ENCODE measurements at regions not wholly inside any gene's neighbourhood (a gene's known extent, or its start where the extent isn't known, plus 50 kb on each side); places are given as distances from the start of the nearest gene placed in this dataset.

DNA sequence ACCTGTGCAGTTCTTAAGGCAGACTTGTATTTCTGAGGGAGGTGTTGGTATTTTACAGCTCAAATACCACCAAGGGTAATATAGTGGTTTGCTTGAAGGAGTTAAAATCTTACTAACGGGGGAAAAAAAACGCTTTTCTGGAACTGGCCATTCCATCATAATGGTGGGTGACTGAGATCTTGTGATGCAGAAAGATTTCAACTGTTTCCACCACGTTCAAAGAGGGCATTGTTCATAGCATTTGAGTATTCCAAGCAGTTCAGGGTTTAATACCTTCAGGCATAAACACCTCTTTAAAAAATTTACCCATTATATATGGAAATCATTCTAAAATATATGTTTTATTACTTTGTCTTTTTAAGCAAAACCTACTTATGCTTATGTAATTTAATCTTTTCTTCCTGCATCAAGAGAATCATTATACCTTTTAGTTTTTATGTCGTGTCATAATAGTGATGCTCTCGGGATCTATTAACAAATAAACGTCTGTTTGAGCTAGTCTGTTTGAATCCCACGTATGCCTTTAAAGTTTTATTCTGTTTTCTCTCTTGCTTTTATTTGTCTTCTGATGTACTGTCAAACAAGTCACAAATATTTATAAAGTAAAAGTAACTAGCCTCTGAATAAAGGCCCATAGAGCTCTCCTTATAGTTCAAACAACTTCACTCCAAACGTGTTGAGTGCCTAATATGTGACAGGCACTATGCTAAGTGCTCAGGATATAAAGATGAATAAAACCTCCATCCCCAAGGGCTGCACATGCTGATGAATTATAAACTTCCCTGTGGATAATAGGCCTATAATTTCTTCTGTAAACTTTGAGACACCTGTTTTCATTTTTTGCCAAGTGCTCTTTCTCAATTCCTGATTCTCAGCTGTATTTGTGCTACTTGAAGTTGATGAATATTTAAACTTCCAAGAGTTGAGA, 298.8 kb upstream of the FERMT1 start:
- Histone ChIP-seq H3K27ac (ENCODE audit: low read length) (no peak overlapping the region), H3K4me3 (ENCODE audit: low read length) (no peak overlapping the region), H3K36me3 (ENCODE audit: insufficient read depth, low read depth, low read length) (no peaks in the 10 kb centered on the region), H3K27me3 (ENCODE audit: insufficient read depth, low read length) (no peaks in the 10 kb centered on the region), H3K4me1 (ENCODE audit: insufficient read depth, low read length) (peaks cover 9% of the 10 kb centered on the region; the same call in 1 of the 2 replicates), H3K9me3 (ENCODE audit: insufficient read depth, low read depth, low read length) (no peaks in the 10 kb centered on the region), H3K9ac (ENCODE audit: low read depth, low read length) (no peak overlapping the region)

DNA sequence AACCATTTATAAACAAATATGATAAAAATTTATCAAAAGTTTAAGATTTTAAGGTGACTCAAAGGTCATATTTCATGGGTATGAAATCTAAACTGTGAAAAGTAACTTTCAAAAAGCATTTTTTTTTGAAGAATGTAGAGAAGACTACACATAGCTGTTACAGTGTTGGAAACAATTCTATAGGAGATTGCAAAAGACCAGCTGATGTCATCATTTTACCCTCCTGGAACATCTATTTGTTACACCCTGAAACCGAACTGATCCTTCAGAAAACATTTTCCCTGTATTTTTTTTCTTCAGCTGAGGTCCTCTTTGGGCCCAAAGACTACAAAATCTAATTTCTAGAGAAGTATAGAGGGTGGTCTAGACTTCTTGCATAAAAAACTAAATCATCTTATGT, 297.5 kb upstream of the FERMT1 start:
- Histone ChIP-seq H3K9me3 (ENCODE audit: insufficient read depth, low read depth, low read length) (no peaks in the 10 kb centered on the region), H3K36me3 (ENCODE audit: insufficient read depth, low read depth, low read length) (no peaks in the 10 kb centered on the region), H3K9ac (ENCODE audit: low read depth, low read length) (no peak overlapping the region), H3K4me3 (ENCODE audit: low read length) (no peak overlapping the region), H3K27ac (ENCODE audit: low read length) (no peak overlapping the region), H3K4me1 (ENCODE audit: insufficient read depth, low read length) (peaks cover 9% of the 10 kb centered on the region; the same call in 1 of the 2 replicates), H3K27me3 (ENCODE audit: insufficient read depth, low read length) (no peaks in the 10 kb centered on the region)

DNA sequence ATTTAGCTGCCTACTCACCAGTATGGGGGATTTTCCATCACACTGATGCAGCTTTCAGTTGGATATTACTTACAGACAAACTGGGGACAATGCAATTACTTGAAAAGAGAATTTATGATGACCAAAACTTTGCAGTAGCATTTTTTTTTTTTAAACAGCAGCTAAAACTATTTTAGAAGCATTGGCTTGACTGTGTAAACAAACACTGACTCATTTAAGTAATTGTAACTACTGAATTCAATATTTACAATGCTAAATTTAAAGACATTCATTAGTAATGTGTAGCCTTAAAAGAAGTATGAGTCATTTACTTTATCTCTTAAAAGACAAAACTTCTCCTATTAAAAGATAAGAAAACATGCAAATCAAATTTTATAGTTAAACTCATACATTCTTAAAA, 295.9 kb upstream of the FERMT1 start:
- H3K9me3 ChIP-seq (ENCODE audit: insufficient read depth, low read depth, low read length): no peaks in the 10 kb centered on the region
- peaks cover 9% of the 10 kb centered on the region; the same call in 1 of the 2 replicates for H3K4me1 ChIP-seq (ENCODE audit: insufficient read depth, low read length)
- no peaks in the 10 kb centered on the region for H3K36me3 ChIP-seq (ENCODE audit: insufficient read depth, low read depth, low read length)
- H3K9ac ChIP-seq (ENCODE audit: low read depth, low read length): no peak overlapping the region
- H3K27ac ChIP-seq (ENCODE audit: low read length): no peak overlapping the region
- H3K27me3 ChIP-seq (ENCODE audit: insufficient read depth, low read length): no peaks in the 10 kb centered on the region
- H3K4me3 ChIP-seq (ENCODE audit: low read length): no peak overlapping the region

GRCh38 chr20:6416371-6416770, 293.5 kb upstream of the FERMT1 start:
- H3K9me3 ChIP-seq (ENCODE audit: insufficient read depth, low read depth, low read length): no peaks in the 10 kb centered on the region
- no peaks in the 10 kb centered on the region for H3K27me3 ChIP-seq (ENCODE audit: insufficient read depth, low read length)
- H3K4me1 ChIP-seq (ENCODE audit: insufficient read depth, low read length): peaks cover 9% of the 10 kb centered on the region; the same call in 1 of the 2 replicates
- H3K36me3 ChIP-seq (ENCODE audit: insufficient read depth, low read depth, low read length): no peaks in the 10 kb centered on the region
- H3K9ac ChIP-seq (ENCODE audit: low read depth, low read length): no peak overlapping the region
- no peak overlapping the region for H3K27ac ChIP-seq (ENCODE audit: low read length)
- no peak overlapping the region for H3K4me3 ChIP-seq (ENCODE audit: low read length)

GRCh38 chr20:6411651-6412050, 288.8 kb upstream of the FERMT1 start:
- H3K9ac ChIP-seq (ENCODE audit: low read depth, low read length): no peak overlapping the region
- no peaks in the 10 kb centered on the region for H3K27me3 ChIP-seq (ENCODE audit: insufficient read depth, low read length)
- no peak overlapping the region for H3K27ac ChIP-seq (ENCODE audit: low read length)
- no peaks in the 10 kb centered on the region for H3K9me3 ChIP-seq (ENCODE audit: insufficient read depth, low read depth, low read length)
- no peaks in the 10 kb centered on the region for H3K4me1 ChIP-seq (ENCODE audit: insufficient read depth, low read length)
- H3K4me3 ChIP-seq (ENCODE audit: low read length): no peak overlapping the region
- no peaks in the 10 kb centered on the region for H3K36me3 ChIP-seq (ENCODE audit: insufficient read depth, low read depth, low read length)

- Histone ChIP-seq H3K9ac (ENCODE audit: low read depth, low read length) (no peak overlapping the region), H3K4me3 (ENCODE audit: low read length) (no peak overlapping the region), H3K4me1 (ENCODE audit: insufficient read depth, low read length) (no peaks in the 10 kb centered on the region), H3K36me3 (ENCODE audit: insufficient read depth, low read depth, low read length) (no peaks in the 10 kb centered on the region), H3K27ac (ENCODE audit: low read length) (no peak overlapping the region), H3K27me3 (ENCODE audit: insufficient read depth, low read length) (no peaks in the 10 kb centered on the region), H3K9me3 (ENCODE audit: insufficient read depth, low read depth, low read length) (no peaks in the 10 kb centered on the region)
These were observed 287.9 kb upstream of the FERMT1 start for GRCh38 chr20:6410721-6411120.

- Histone ChIP-seq H3K27me3 (ENCODE audit: insufficient read depth, low read length) (no peaks in the 10 kb centered on the region), H3K4me3 (ENCODE audit: low read length) (no peak overlapping the region), H3K9ac (ENCODE audit: low read depth, low read length) (no peak overlapping the region), H3K36me3 (ENCODE audit: insufficient read depth, low read depth, low read length) (no peaks in the 10 kb centered on the region), H3K4me1 (ENCODE audit: insufficient read depth, low read length) (no peaks in the 10 kb centered on the region), H3K9me3 (ENCODE audit: insufficient read depth, low read depth, low read length) (no peaks in the 10 kb centered on the region), H3K27ac (ENCODE audit: low read length) (no peak overlapping the region)
These were observed 284.3 kb upstream of the FERMT1 start for GRCh38 chr20:6407163-6407562.

GRCh38 chr20:6401893-6402557, 279.2 kb upstream of the FERMT1 start:
- Histone ChIP-seq H3K9ac (ENCODE audit: low read depth, low read length) (no peak overlapping the region), H3K36me3 (ENCODE audit: insufficient read depth, low read depth, low read length) (no peaks in the 10 kb centered on the region), H3K4me3 (ENCODE audit: low read length) (no peak overlapping the region), H3K27me3 (ENCODE audit: insufficient read depth, low read length) (no peaks in the 10 kb centered on the region), H3K27ac (ENCODE audit: low read length) (no peak overlapping the region), H3K9me3 (ENCODE audit: insufficient read depth, low read depth, low read length) (no peaks in the 10 kb centered on the region), H3K4me1 (ENCODE audit: insufficient read depth, low read length) (peaks cover 5% of the 10 kb centered on the region; the same call in 1 of the 2 replicates)

GRCh38 chr20:6397115-6397514, 274.3 kb upstream of the FERMT1 start:
- H3K4me3 ChIP-seq (ENCODE audit: low read length): no peak overlapping the region
- no peaks in the 10 kb centered on the region for H3K36me3 ChIP-seq (ENCODE audit: insufficient read depth, low read depth, low read length)
- no peaks in the 10 kb centered on the region for H3K27me3 ChIP-seq (ENCODE audit: insufficient read depth, low read length)
- H3K4me1 ChIP-seq (ENCODE audit: insufficient read depth, low read length): peaks cover 14% of the 10 kb centered on the region; the same call in 1 of the 2 replicates
- no peak overlapping the region for H3K27ac ChIP-seq (ENCODE audit: low read length)
- no peaks in the 10 kb centered on the region for H3K9me3 ChIP-seq (ENCODE audit: insufficient read depth, low read depth, low read length)
- H3K9ac ChIP-seq (ENCODE audit: low read depth, low read length): no peak overlapping the region

GRCh38 chr20:6395695-6396094, 272.9 kb upstream of the FERMT1 start:
- H3K9me3 ChIP-seq (ENCODE audit: insufficient read depth, low read depth, low read length): no peaks in the 10 kb centered on the region
- no peak overlapping the region for H3K9ac ChIP-seq (ENCODE audit: low read depth, low read length)
- H3K27ac ChIP-seq (ENCODE audit: low read length): no peak overlapping the region
- no peaks in the 10 kb centered on the region for H3K36me3 ChIP-seq (ENCODE audit: insufficient read depth, low read depth, low read length)
- H3K4me1 ChIP-seq (ENCODE audit: insufficient read depth, low read length): peaks cover 14% of the 10 kb centered on the region; the same call in 1 of the 2 replicates
- no peaks in the 10 kb centered on the region for H3K27me3 ChIP-seq (ENCODE audit: insufficient read depth, low read length)
- H3K4me3 ChIP-seq (ENCODE audit: low read length): no peak overlapping the region

DNA sequence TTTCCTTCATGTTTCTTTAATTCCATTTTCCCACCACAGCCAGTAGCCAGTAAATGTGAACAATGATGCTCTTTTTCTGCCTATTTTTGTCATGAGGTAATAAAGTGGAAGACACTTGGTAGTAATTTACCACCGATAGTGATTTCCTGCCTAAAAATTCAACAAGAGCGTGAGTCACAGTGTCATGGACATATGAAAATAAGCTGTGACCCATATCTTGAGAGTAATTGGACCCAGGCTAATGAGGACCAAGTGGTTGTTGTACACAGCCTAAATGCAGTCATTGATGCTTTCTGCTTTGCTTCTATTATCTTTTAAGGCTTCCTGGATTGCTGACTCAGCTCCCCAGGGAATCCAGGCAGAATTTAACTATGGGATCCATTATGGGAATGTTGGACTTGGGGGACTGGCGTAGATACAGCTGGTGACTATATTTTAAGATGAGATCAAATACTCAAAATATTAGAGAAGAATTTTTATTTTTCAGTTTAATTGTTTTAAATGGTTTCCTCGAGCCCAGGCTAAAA, 265.9 kb upstream of the FERMT1 start:
- Histone ChIP-seq H3K9ac (ENCODE audit: low read depth, low read length) (no peak overlapping the region), H3K9me3 (ENCODE audit: insufficient read depth, low read depth, low read length) (no peaks in the 10 kb centered on the region), H3K4me3 (ENCODE audit: low read length) (no peak overlapping the region), H3K27me3 (ENCODE audit: insufficient read depth, low read length) (no peaks in the 10 kb centered on the region), H3K36me3 (ENCODE audit: insufficient read depth, low read depth, low read length) (no peaks in the 10 kb centered on the region), H3K4me1 (ENCODE audit: insufficient read depth, low read length) (no peaks in the 10 kb centered on the region), H3K27ac (ENCODE audit: low read length) (no peak overlapping the region)
